Sigmoid colon (tissue), 4 donors: ENCODE measurements at regions not wholly inside any gene's neighbourhood (a gene's known extent, or its start where the extent isn't known, plus 50 kb on each side); places are given as distances from the start of the nearest gene placed in this dataset.
"Not testable (repeated sequence)": the region's sequence is repeated elsewhere in the genome, so short reads cannot be mapped to it uniquely, and the experiment has no call there.

Experiments used
- CTCF ChIP-seq, 4 experiments: fragments of 450-650 bp in 3 of 4; fragments of 200-600 bp in 1 of 4; IDR thresholded peaks; one replicate each; pipeline ENCODE4 v1.5.1; 2016 to 2019; ENCODE audit warnings: antibody characterized with exemption in 4 of 4, mild to moderate bottlenecking in 3 of 4, moderate library complexity in 2 of 4
- EP300 ChIP-seq, 4 donors: sonication (generic); formaldehyde crosslinking; IDR thresholded peaks; one replicate each; pipeline ENCODE4 v1.6.1; 2017; ENCODE audit warnings: antibody characterized with exemption in 4 of 4
- POLR2A ChIP-seq, 2 donors: fragments of 450-650 bp; IDR thresholded peaks; one replicate each; pipeline ENCODE4 v1.6.1; 2016; ENCODE audit warnings: antibody characterized with exemption in 2 of 2, mild to moderate bottlenecking in 2 of 2, moderate library complexity in 2 of 2
- POLR2AphosphoS5 ChIP-seq, 4 donors: sonication (generic); formaldehyde crosslinking; IDR thresholded peaks; one replicate each; pipeline ENCODE4 v1.6.1; 2017; ENCODE audit warnings: antibody characterized with exemption in 4 of 4

- not testable (repeated sequence) for TF ChIP-seq CTCF, POLR2A, EP300, POLR2AphosphoS5 (IDR thresholded peaks at IDR 0.05)
These were observed 295.7 kb upstream of the PCDH18 start for GRCh38 chr4:137827945-137828344.
